ENCODE measurements at regions not wholly inside any gene's neighbourhood (a gene's known extent, or its start where the extent isn't known, plus 50 kb on each side); places are given as distances from the start of the nearest gene placed in this dataset.

DNA sequence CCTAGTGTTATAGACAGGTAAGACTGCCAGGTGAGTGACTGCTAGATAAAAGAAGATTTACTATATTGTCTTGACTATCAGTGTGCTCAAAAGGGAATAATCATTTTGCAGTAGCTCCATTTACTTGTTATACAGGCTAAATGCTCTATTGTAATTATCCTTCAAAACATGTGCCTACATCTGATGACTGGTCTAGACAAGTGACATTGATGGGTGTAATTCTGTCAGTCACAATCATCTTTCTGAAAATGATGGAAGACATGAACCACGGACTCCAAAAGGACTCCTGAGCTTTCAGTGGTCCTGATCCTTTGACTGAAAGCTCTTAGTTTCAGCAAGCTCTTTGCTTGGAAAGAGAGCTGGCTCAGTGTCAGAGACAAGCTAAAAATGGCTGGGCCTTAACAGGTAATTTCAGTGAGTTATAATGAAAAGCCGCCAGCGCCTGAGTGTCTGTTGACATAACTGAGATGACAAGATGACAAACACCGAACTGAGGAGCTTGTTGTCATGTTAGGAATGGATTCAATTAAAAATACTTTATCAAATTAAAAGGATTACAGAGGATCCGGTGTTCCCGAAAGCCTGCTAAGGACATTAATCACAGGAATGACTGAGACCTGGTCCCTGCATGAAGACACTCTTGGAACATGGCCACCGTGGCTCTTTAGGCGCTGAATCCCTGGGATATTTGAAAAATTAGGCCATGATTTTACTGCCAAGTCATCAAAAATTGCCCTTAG is 141.7 kb downstream of the CMPK2 start:
- no peak for TF ChIP-seq CTCF (IDR thresholded peaks at IDR 0.05)
- TF ChIP-seq USF2 (IDR thresholded peaks at IDR 0.05; ENCODE audit: borderline replicate concordance, low read depth, low read length) = no peak
- TF ChIP-seq RAD21 (IDR thresholded peaks at IDR 0.05; ENCODE audit: low read length) = no peak
- TF ChIP-seq EP300 (IDR thresholded peaks at IDR 0.05; ENCODE audit: borderline replicate concordance in 1 of 2, low read depth in 1 of 2, low read length in 1 of 2) = peak in 1 of 2 experiments; percentile 86; a peak in 2 of 4 replicates
- TF ChIP-seq YY1 (IDR thresholded peaks at IDR 0.05; ENCODE audit: low read depth) = no peak
- TF ChIP-seq NFIC (IDR thresholded peaks at IDR 0.05; ENCODE audit: borderline replicate concordance) = no peak
- no peak for TF ChIP-seq EZH2phosphoT487 (IDR thresholded peaks at IDR 0.05; ENCODE audit: borderline replicate concordance, low read depth)
- no peak for TF ChIP-seq SMC3 (IDR thresholded peaks at IDR 0.05; ENCODE audit: low read depth, low read length)
- no peak for TF ChIP-seq TAF1 (IDR thresholded peaks at IDR 0.05; ENCODE audit: borderline replicate concordance, low read depth, low read length)
- TF ChIP-seq RCOR1 (IDR thresholded peaks at IDR 0.05; ENCODE audit: low read length) = peak; percentile 77
- no peak for TF ChIP-seq FOXM1 (IDR thresholded peaks at IDR 0.05; ENCODE audit: low read depth)
- no peak for TF ChIP-seq PBX3 (IDR thresholded peaks at IDR 0.05)
- TF ChIP-seq RFX5 (IDR thresholded peaks at IDR 0.05; ENCODE audit: low read length) = no peak

Data from SK-N-SH (cell line).